ENCODE measurements at regions not wholly inside any gene's neighbourhood (a gene's known extent, or its start where the extent isn't known, plus 50 kb on each side); places are given as distances from the start of the nearest gene placed in this dataset.
"Not testable (repeated sequence)": the region's sequence is repeated elsewhere in the genome, so short reads cannot be mapped to it uniquely, and the experiment has no call there.

DNA sequence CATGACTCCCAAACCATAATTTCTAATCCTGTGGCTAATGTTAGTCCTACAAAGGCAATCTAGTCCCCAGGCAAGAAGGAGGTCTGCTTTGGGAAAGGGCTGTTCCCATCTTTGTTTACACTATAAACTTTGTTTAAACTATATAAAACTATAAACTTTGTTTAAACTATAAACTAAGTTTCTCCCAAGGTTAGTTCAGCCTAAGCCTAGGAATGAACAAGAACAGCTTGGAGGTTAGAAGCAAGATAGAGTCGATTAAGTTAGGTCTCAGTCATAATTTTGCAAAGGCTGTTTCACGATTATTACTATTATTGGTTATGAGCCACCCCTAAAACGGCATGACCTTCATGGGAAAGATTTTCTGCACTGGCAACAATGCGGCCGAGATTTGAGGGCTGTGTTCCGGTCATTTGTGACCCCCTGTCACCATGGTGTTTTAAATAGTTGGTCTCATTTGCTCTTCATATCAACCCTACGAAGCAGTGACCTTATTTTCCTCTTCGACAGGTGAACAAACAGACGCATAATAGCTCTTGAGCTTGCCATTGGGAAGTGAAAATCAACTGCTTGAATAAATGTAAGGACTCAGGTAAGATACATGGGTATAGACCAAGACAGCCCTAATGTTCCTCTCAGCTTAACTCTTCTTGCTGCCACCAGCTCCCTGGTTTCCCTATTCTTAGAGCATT lies 322.6 kb upstream of the TMEM132C start:
- Histone ChIP-seq H3K27me3 (ENCODE audit: low read depth) (no peaks in the 10 kb centered on the region), H3K9me3 (no peaks in the 10 kb centered on the region), H3K4me1 (no peaks in the 10 kb centered on the region), H3K36me3 (replicated peaks) (no peaks in the 10 kb centered on the region), H3K4me3 (no peak overlapping the region)
- in situ Hi-C loops (cut with MboI; ENCODE audit: low sequenced_read_pairs): no loop called here
- no peak for DNase-seq (ENCODE audit: low spot score in 2 of 2)

DNA sequence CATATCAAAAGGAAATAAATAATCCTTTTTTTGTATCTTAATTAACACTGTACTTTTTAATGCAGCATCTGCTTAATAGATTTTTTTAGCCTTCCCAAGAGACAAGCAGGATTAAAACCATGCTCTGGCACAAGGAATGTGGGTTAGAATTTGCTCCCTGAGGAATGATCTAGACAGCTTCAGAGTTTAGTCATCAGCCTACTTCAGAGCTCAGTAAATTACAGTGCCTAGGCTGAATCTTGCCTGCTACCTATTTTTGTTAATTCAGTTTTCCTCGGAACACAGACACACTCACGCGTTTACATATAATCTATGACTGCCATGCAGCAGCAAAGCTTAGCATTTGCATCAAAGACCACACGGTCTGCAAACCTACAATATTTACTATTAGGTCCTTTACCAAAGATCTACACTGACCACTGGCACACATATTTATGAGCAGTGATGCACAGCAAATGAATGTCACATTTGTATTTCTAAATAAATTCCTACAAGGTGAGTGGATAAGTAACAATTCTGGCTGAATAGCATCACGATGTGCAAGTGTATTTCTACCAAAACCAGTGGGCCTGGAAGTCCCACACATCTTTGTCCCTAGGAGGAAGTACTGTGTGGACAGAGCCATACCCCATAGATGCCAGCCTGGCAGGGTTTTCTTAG lies 309.8 kb upstream of the TMEM132C start:
- Histone ChIP-seq H3K27me3 (ENCODE audit: low read depth) (no peaks in the 10 kb centered on the region), H3K4me1 (no peaks in the 10 kb centered on the region), H3K9me3 (no peaks in the 10 kb centered on the region), H3K36me3 (replicated peaks) (no peaks in the 10 kb centered on the region), H3K4me3 (no peak overlapping the region)
- in situ Hi-C loops (cut with MboI; ENCODE audit: low sequenced_read_pairs): no loop called here
- no peak for DNase-seq (ENCODE audit: low spot score in 2 of 2)

DNA sequence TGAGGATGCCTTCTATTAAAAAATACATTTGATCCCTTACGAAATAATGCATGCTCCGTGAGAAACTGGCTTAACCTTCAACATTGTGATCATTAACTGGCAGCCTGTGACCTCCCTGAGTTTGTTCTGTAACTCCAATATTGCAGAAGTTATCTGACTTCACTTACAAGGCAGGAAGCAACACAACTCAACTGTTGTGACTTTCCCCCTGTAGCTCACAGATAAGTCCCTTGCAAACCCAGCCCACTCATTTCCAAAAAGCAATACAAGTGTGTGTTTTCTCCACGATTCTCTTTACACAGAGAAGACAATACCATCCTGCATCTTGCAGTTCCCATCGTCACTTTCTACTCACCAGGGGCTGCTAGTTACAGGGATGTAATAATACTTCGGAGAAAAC lies 304.7 kb upstream of the TMEM132C start:
- Histone ChIP-seq H3K27me3 (ENCODE audit: low read depth) (no peaks in the 10 kb centered on the region), H3K4me3 (no peak overlapping the region), H3K36me3 (replicated peaks) (no peaks in the 10 kb centered on the region), H3K9me3 (peaks cover 2% of the 10 kb centered on the region; the same call in 1 of the 2 replicates), H3K4me1 (no peaks in the 10 kb centered on the region)
- no peak for DNase-seq (ENCODE audit: low spot score in 2 of 2)
- in situ Hi-C loops (cut with MboI; ENCODE audit: low sequenced_read_pairs): no loop called here

DNA sequence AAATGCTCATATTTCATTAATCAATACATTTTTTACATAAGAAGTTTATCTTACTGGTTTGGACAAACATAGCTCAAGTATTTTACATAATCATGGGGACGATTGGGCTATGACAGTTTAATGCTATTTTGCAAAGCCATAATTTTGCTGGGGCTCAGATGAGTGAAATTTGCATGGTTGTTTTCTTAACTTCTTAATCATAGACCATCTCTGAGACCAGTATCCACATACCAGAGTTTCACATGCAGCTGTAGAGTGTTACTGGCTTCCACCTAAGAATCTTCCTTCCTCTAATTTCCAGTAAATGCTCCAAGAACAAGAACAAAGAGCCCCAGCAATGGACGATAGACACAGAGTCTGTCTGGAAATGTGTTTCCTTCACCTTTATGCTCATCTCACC lies 303.0 kb upstream of the TMEM132C start:
- no peaks in the 10 kb centered on the region for H3K27me3 ChIP-seq (ENCODE audit: low read depth)
- H3K9me3 ChIP-seq: peaks cover 2% of the 10 kb centered on the region; the same call in 1 of the 2 replicates
- no peak overlapping the region for H3K4me3 ChIP-seq
- no peaks in the 10 kb centered on the region for H3K36me3 ChIP-seq (replicated peaks)
- DNase-seq (ENCODE audit: low spot score in 2 of 2): no peak
- in situ Hi-C loops (cut with MboI; ENCODE audit: low sequenced_read_pairs): no loop called here
- H3K4me1 ChIP-seq: no peaks in the 10 kb centered on the region

DNA sequence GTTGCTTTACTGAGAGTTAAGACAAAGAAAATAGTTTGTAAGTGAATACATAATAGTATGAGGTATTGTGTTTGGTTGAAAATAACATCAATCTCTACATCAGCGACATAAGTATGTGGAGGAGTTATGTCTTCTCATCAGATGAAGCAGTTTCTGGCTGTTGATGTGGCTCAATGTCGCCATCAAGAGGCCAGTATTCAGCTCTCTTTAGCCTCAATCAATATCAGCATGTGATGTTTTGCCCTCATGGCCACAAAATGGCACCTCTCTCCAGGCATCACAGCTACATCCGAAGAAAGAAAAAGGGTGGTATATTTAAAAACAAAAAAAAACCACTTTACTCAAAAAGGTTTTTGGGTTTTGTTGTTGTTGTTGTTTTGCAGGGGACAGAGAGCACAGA lies 302.3 kb upstream of the TMEM132C start:
- in situ Hi-C loops (cut with MboI; ENCODE audit: low sequenced_read_pairs): no loop called here
- no peak for DNase-seq (ENCODE audit: low spot score in 2 of 2)
- Histone ChIP-seq H3K9me3 (peaks cover 2% of the 10 kb centered on the region; the same call in 1 of the 2 replicates), H3K36me3 (replicated peaks) (no peaks in the 10 kb centered on the region), H3K4me1 (no peaks in the 10 kb centered on the region), H3K4me3 (no peak overlapping the region), H3K27me3 (ENCODE audit: low read depth) (no peaks in the 10 kb centered on the region)

DNA sequence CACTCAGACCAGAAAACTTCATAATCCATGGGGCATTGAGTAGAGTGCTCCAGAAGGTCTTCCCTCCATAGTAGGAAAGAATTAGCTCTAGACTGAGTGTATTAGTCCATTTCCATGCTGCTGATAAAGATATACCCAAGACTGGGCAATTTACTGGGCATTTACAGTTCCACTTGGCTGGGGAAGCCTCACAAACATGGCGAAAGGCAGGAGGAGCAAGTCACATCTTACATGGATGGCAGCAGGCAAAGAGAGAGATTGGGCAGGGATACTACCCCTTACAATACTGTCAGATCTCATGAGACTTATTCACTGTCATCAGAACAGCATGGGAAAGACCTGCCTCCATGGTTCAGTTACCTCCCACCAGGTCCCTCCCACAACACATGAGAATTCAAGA lies 300.6 kb upstream of the TMEM132C start:
- no peaks in the 10 kb centered on the region for H3K27me3 ChIP-seq (ENCODE audit: low read depth)
- no peaks in the 10 kb centered on the region for H3K4me1 ChIP-seq
- H3K36me3 ChIP-seq (replicated peaks): no peaks in the 10 kb centered on the region
- no peak for DNase-seq (ENCODE audit: low spot score in 2 of 2)
- H3K4me3 ChIP-seq: no peak overlapping the region
- peaks cover 2% of the 10 kb centered on the region; the same call in 1 of the 2 replicates for H3K9me3 ChIP-seq
- in situ Hi-C loops (cut with MboI; ENCODE audit: low sequenced_read_pairs): no loop called here

DNA sequence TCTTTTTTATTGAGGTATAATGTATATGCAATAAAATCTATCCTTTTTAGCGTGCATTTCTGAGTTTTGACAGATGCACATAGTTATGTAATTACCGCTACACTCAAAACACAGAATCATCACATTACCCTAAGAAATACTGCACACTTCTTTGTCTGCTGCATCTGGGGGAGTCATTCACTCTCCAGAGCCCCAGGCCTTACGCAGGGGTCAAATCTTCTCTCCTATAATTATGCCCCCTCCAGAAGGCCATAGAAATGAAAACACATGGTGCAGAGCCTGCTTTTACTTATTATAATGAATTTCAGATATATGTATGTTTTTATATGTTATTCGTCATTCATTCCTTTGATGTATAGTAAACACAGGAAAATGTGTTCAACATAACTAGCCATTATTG lies 296.5 kb upstream of the TMEM132C start:
- no peaks in the 10 kb centered on the region for H3K9me3 ChIP-seq
- no peak overlapping the region for H3K4me3 ChIP-seq
- H3K4me1 ChIP-seq: no peaks in the 10 kb centered on the region
- no peaks in the 10 kb centered on the region for H3K36me3 ChIP-seq (replicated peaks)
- H3K27me3 ChIP-seq (ENCODE audit: low read depth): no peaks in the 10 kb centered on the region
- in situ Hi-C loops (cut with MboI; ENCODE audit: low sequenced_read_pairs): no loop called here
- no peak for DNase-seq (ENCODE audit: low spot score in 2 of 2)

DNA sequence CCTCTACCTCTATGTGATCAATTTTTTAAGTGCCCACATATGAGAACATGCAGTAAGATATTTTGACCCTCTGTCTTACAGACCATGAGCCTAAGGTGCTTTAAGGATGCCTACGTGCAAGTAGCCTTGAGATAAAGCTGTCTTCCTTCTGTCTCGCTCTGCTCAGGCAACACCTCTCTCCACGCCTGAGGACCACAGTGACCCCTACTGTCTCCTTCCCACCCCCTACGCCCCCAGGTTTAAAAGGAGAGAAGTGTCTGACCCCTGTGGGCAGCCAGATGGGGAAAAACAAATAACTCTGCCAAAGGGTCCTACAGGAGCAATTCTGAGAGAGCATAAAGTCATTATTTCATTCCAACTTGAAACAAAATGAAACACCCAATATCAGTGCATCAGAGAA lies 286.4 kb upstream of the TMEM132C start:
- Histone ChIP-seq H3K4me1 (no peaks in the 10 kb centered on the region), H3K4me3 (no peak overlapping the region), H3K27me3 (ENCODE audit: low read depth) (no peaks in the 10 kb centered on the region), H3K9me3 (no peaks in the 10 kb centered on the region), H3K36me3 (replicated peaks) (no peaks in the 10 kb centered on the region)
- in situ Hi-C loops (cut with MboI; ENCODE audit: low sequenced_read_pairs): no loop called here
- DNase-seq (ENCODE audit: low spot score in 2 of 2): no peak

DNA sequence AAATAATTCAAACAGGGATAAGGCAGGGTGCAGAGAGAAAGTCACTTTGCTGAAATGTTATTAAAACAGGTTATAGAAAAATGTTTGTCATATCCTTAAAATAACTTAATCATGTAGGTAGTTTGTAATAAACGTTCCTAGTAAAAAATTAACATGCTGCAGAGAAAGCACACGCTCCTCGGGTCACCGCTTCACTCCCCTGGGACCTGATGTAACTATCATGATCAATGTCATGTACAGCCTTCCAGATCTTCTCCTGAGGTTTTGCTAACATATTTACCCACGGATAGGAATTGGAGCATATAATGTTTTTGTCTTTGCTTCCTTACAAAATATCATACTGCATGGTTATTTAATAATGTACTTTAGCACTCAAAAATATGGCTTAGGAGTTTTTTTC lies 285.1 kb upstream of the TMEM132C start:
- DNase-seq (ENCODE audit: low spot score in 2 of 2): no peak
- Histone ChIP-seq H3K36me3 (replicated peaks) (no peaks in the 10 kb centered on the region), H3K4me3 (no peak overlapping the region), H3K9me3 (no peaks in the 10 kb centered on the region), H3K27me3 (ENCODE audit: low read depth) (no peaks in the 10 kb centered on the region), H3K4me1 (no peaks in the 10 kb centered on the region)
- in situ Hi-C loops (cut with MboI; ENCODE audit: low sequenced_read_pairs): no loop called here

DNA sequence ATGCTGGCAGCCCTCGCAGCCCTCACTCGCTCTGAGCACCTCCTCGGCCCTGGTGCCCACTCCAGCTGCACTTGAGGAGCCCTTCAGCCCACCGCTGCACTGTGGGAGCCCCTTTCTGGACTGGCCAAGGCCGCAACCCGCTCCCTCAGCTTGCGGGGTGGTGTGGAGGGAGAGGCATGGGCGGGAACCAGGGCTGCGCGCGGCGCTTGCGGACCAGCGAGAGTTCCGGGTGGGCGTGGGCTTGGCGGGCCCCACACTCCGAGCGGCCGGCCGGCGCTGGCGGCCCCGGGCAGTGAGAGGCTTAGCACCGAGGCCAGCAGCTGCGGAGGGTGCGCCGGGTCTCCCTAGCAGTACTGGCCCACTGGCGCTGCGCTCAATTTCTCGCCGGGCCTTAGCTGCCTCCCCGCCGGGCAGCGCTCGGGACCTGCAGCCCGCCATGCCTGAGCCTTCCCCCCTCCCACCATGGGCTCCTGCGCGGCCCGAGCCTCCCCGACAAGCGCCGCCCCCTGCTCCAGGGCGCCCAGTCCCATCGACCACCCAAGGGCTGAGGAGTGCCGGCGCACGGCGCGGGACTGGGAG lies 283.7 kb upstream of the TMEM132C start:
- H3K36me3 ChIP-seq (replicated peaks); H3K9me3 ChIP-seq; H3K4me1 ChIP-seq; H3K27me3 ChIP-seq (ENCODE audit: low read depth); DNase-seq (ENCODE audit: low spot score in 2 of 2); H3K4me3 ChIP-seq; in situ Hi-C loops (cut with MboI; ENCODE audit: low sequenced_read_pairs): not testable (repeated sequence)

DNA sequence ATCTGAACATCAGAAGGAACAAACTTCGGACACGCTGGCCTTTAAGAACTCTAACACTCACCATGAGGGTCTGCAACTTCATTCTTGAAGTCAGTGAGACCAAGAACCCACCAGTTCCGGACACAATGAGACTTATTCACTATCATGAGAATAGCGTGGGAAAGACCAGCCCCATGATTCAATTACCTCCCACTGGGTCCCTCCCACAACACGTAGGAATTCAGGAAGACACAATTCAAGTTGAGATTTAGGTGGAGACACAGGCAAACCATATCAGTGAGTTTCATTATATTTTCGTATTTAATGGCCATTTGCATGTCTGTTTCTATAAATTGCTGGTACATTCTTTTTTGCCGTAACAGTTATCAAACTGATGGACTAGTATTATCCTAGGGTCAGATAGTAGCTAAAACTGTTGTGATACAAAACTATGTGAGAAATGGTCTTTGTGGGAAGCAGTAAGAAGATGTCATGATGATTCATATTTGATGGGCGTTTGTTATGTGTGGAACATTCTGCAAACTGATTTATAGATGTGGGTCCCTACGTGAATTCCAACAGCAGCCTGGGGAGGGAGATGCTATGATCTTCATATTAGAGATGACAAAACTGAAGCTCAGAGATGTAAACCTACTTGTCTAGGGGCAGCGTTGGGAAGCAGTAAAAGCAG lies 282.4 kb upstream of the TMEM132C start:
- Histone ChIP-seq H3K4me3 (no peak overlapping the region), H3K27me3 (ENCODE audit: low read depth) (no peaks in the 10 kb centered on the region), H3K4me1 (no peaks in the 10 kb centered on the region), H3K9me3 (no peaks in the 10 kb centered on the region), H3K36me3 (replicated peaks) (no peaks in the 10 kb centered on the region)
- no peak for DNase-seq (ENCODE audit: low spot score in 2 of 2)
- in situ Hi-C loops (cut with MboI; ENCODE audit: low sequenced_read_pairs): no loop called here

DNA sequence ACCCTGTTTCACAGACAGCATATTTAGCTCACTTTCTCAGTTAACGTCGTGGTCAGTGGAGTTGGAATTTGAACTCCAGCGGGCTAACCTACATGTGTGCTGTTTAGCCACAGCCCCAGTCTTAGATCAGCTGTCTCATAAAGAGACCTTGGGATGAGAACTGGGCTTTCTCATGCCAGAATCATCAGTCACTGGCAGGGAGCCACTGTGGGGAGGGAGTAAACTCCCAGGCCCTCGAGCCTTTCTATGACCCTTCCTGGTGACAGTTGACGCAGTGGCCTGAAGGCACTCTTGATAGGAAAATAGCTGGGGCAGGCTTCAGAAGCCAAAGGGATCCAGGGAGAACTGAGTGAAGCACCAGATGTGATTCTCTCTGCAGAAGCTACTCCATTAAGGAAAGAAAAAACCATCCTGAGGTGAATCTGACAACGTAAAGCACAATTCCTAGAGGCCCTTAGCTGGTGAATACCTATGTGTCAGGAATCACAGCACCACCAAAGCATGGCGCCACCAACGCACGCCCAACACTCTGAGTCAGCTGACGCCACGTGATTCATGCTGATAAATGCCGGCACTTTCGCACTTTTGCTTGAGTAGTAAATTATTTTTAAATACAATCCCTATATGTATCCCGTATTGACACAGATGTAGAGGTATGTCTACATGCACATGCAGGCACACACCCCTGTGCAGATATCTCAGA lies 279.6 kb upstream of the TMEM132C start:
- H3K4me3 ChIP-seq: no peak overlapping the region
- no peaks in the 10 kb centered on the region for H3K9me3 ChIP-seq
- in situ Hi-C loops (cut with MboI; ENCODE audit: low sequenced_read_pairs): no loop called here
- no peak for DNase-seq (ENCODE audit: low spot score in 2 of 2)
- no peaks in the 10 kb centered on the region for H3K36me3 ChIP-seq (replicated peaks)
- no peaks in the 10 kb centered on the region for H3K27me3 ChIP-seq (ENCODE audit: low read depth)
- no peaks in the 10 kb centered on the region for H3K4me1 ChIP-seq

DNA sequence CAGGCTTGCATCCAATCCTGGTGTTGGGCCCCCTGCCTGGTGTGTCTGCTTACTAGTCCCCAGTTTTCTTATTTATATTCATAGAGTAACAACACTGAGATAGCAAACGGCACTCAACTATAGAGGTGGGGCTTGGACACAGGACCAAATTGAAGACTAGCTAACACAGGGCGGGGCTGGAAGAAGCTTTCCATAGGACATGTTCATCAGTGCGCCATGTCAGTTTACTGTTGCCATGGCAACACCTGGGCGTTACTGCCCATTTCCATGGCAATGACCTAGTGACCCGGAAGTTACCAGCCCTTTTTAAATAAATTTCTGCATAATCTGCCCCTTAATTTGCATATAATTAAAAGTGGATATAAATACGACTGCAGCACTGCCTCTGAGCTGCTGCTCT lies 275.5 kb upstream of the TMEM132C start:
- Histone ChIP-seq H3K4me1 (no peaks in the 10 kb centered on the region), H3K4me3 (no peak overlapping the region), H3K36me3 (replicated peaks) (no peaks in the 10 kb centered on the region), H3K27me3 (ENCODE audit: low read depth) (no peaks in the 10 kb centered on the region), H3K9me3 (no peaks in the 10 kb centered on the region)
- in situ Hi-C loops (cut with MboI; ENCODE audit: low sequenced_read_pairs): no loop called here
- DNase-seq (ENCODE audit: low spot score in 2 of 2): no peak

DNA sequence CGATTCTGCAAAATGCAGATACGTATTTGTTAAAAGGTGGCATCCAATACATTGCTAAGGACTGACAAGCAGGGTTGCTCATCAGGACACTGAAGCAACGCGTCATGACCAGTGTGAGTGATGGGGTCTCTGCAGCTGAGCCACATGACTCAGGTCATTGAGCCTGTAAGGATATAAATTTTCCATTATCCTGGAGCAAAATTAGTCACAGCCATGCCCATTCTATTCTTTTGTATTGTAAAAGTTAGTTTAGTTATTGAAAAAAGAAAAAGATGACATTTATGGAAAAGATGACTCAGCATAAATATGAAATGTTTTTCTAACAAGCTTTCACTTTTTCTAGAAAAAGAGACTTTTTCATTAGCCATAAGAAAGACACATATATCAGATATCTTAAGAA lies 268.0 kb upstream of the TMEM132C start:
- DNase-seq (ENCODE audit: low spot score in 2 of 2): no peak
- no peaks in the 10 kb centered on the region for H3K27me3 ChIP-seq (ENCODE audit: low read depth)
- H3K9me3 ChIP-seq: no peaks in the 10 kb centered on the region
- no peak overlapping the region for H3K4me3 ChIP-seq
- no peaks in the 10 kb centered on the region for H3K4me1 ChIP-seq
- in situ Hi-C loops (cut with MboI; ENCODE audit: low sequenced_read_pairs): no loop called here
- H3K36me3 ChIP-seq (replicated peaks): no peaks in the 10 kb centered on the region

All from HAP-1 (cell line).